ENCODE measurements at regions not wholly inside any gene's neighbourhood (a gene's known extent, or its start where the extent isn't known, plus 50 kb on each side); places are given as distances from the start of the nearest gene placed in this dataset.

- no peak for DNase-seq (ENCODE audit: low read depth, low spot score)
Observed at GRCh38 chr5:12019306-12019705, 115.1 kb upstream of the CTNND2 start.

DNA sequence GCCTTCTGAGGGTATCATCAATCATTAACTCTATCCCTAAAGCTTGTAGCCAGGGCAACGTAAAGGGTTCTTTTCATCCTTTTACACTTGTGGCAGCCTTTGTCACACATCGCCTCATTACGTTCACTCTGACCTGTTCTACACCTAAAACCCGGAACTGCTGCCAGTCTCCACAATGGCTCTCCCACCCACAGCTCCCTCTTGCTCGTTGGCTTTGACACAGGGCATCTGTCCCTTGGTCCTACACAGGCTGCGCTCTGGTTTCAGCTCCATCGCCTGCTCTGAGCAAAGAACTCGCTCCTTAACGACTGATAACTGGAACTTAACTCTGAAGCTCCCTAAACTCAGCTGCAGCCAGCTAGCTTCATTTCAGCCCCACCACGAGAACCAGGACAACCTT lies 112.8 kb upstream of the CTNND2 start:
- no peak for DNase-seq (ENCODE audit: low read depth, low spot score)

DNA sequence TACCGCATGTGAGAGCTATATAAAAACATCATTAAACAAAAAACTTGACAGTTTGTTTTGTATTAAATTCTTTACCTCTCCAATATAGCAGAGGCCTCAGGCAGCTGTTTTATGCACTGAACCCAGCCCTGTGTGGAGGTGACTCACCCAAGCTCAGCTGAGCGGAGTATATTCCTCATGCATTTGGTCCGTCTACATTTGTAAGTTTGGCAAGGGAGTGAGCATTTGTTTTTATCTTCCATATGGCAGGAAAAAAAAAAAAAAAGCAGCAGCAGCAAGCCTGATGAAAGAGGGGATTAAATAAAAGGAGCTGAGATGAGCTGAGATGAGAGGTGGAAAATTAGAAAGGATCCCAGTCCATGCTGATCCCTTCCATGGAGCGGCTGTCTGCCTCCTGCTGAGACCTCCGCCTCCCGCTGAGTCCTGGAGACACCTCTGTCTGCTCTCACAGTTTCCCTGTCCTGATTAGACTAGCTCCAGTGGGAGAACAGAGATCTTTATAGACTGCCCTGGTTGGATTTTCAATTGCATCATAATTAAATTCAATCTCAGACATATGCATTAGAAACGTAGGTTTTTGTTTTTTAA lies 112.0 kb upstream of the CTNND2 start:
- peak; percentile 69 for DNase-seq (ENCODE audit: low read depth, low spot score)

GRCh38 chr5:12013351-12013750 lies 109.1 kb upstream of the CTNND2 start:
- peak; percentile 14 for DNase-seq (ENCODE audit: low read depth, low spot score)

GRCh38 chr5:12003680-12004079 lies 99.4 kb upstream of the CTNND2 start:
- no peak for DNase-seq (ENCODE audit: low read depth, low spot score)

GRCh38 chr5:11998397-11998796 lies 94.2 kb upstream of the CTNND2 start:
- no peak for DNase-seq (ENCODE audit: low read depth, low spot score)

GRCh38 chr5:11997942-11998341 lies 93.7 kb upstream of the CTNND2 start:
- DNase-seq (ENCODE audit: low read depth, low spot score), result no peak

DNA sequence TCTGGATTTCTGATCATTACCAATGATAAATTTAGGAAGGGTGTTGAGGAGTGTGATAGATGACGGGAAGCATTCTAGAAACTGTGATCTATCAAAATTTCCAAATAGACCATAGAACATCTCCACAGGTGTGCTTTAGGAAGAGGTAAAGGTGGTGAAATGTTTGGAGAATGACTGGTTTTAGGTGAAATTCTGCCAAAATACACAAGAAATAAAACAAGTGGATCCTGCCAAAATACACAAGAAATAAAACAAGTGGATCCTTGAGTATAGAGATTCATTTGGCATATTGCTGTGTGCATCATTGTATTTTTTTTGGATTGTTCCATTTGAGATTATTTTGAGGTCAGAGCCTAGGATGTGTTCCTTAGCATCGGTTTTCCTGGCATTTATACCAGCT lies 88.3 kb upstream of the CTNND2 start:
- DNase-seq (ENCODE audit: low read depth, low spot score), result no peak

DNA sequence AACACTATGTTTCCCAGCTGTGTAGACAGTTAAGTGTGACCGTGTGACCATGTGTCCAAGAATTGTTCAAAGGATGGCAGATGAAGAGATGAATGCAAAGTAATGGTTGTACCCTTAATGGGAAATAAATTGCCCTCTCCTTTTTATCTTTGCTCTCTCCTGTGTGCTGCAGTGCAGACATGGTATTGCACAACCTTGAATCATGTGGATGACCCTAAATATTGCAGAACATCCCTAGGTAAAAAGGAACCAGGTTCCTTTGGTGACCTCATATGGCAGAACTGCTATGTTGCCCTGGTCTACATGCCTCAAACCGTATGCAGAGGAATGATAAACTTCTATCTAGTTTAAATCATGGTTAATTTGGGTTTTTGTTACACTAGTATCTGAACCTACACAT lies 81.7 kb upstream of the CTNND2 start:
- DNase-seq (ENCODE audit: low read depth, low spot score), result no peak

- DNase-seq (ENCODE audit: low read depth, low spot score), result no peak
Observed at GRCh38 chr5:11984196-11984595, 80.0 kb upstream of the CTNND2 start.

- no peak for DNase-seq (ENCODE audit: low read depth, low spot score)
Observed at GRCh38 chr5:11981986-11982385, 77.7 kb upstream of the CTNND2 start.

- no peak for DNase-seq (ENCODE audit: low read depth, low spot score)
Observed at GRCh38 chr5:11977904-11978303, 73.7 kb upstream of the CTNND2 start.

DNA sequence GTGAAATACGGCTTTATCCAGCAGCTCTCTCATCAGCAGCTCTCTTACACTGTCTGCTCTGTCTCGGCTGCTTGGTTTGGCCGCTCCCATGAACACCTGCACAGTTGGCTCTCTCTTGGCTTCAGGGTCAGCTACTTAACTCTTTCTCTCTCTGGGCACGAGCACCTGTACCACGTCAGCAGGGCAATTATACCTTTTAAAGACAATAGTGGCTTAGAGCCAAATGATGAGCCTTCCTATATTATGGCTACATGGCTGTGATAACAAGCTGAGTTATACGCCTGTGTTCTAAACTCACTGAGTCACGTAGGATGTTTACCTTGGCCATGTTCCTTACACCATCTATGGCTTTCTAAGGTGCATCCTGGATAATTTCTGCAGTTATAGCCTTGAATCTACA lies 69.2 kb upstream of the CTNND2 start:
- no peak for DNase-seq (ENCODE audit: low read depth, low spot score)

DNA sequence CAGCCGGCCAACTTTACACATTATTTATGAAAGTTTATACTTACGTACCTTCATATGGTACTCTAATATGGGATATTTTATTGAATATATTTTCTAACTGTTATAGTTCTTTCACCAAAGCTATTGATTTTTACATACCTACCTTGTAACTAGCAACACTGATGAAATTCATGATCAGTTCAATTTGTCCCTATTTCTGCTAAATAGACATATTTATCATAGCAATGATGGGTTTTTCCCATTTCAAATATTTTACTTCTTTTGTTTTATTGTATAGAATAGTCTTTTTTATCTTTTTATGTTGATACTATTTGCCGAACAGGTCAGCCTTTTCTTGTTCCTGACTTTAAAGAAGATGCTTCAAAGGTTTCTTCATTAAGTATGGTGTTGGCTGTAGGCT lies 59.0 kb upstream of the CTNND2 start:
- no peak for DNase-seq (ENCODE audit: low read depth, low spot score)

DNA sequence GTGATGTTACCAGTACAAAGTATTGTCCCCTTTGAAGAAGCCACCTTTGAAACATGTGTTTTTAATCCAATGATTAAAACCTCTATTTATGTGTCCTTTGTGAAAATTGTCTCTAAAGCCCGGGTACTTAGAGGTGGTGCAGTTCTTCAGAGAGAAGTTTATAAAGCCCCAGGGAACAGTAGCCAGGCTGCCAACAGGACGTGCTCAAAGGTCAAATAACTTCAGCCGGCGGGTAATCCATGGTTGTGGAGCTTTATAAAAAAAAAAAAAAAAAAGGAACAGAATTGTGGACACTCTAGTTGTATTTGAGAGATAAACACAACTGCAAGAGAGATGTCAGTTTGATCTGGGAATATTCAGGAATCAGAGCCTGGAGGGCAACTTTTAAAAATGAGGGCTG lies 57.9 kb upstream of the CTNND2 start:
- no peak for DNase-seq (ENCODE audit: low read depth, low spot score)

- DNase-seq (ENCODE audit: low read depth, low spot score), result no peak
Observed at GRCh38 chr5:11958321-11958720, 54.1 kb upstream of the CTNND2 start.

- DNase-seq (ENCODE audit: low read depth, low spot score), result peak; percentile 38
Observed at GRCh38 chr5:11955331-11955730, 51.1 kb upstream of the CTNND2 start.

Measured in astrocyte of the hippocampus (primary cell).